Activated CD4-positive, alpha-beta memory T cell treated with anti-CD3 and anti-CD28 coated beads for 36 hours (primary cell): ENCODE measurements at regions not wholly inside any gene's neighbourhood (a gene's known extent, or its start where the extent isn't known, plus 50 kb on each side); places are given as distances from the start of the nearest gene placed in this dataset.

ENCODE experiments used
- CTCF ChIA-PET: fragments of 350-600 bp; sonication (Branson Sonifier 250); formaldehyde crosslinking; loops from one replicate; lab custom pipeline; 2021; ENCODE audit warnings: antibody characterized with exemption, inconsistent platforms; lab: Charles Lee
- POLR2A ChIA-PET: fragments of 350-600 bp; sonication (Branson Sonifier 250); formaldehyde crosslinking; loops from one replicate; lab custom pipeline; 2021; ENCODE audit warnings: antibody characterized with exemption; lab: Charles Lee
- DNase-seq: peaks from one replicate; pipeline ENCODE4 v3.0.0-alpha.2; 2020
- H3K27ac Mint-ChIP-seq: one replicate; pipeline ENCODE4 v1.8.0; 2021; ENCODE audit warnings: mixed read lengths
- H3K27me3 Mint-ChIP-seq: one replicate; pipeline ENCODE4 v1.8.0; 2021; ENCODE audit warnings: mixed read lengths
- H3K36me3 Mint-ChIP-seq: one replicate; pipeline ENCODE4 v1.8.0; 2021; ENCODE audit warnings: mixed read lengths
- H3K4me1 Mint-ChIP-seq: one replicate; pipeline ENCODE4 v1.8.0; 2021; ENCODE audit warnings: low read depth, mixed read lengths
- H3K4me3 Mint-ChIP-seq: one replicate; pipeline ENCODE4 v1.8.0; 2021; ENCODE audit warnings: mild to moderate bottlenecking, mixed read lengths
- H3K9me3 Mint-ChIP-seq: one replicate; pipeline ENCODE4 v1.8.0; 2021; ENCODE audit warnings: mixed read lengths
- intact Hi-C: fragments of 100-400 bp; cut with micrococcal nuclease; formaldehyde crosslinking; loops from one replicate; pipeline ENCODE4 v1.15.1; 2023

DNA sequence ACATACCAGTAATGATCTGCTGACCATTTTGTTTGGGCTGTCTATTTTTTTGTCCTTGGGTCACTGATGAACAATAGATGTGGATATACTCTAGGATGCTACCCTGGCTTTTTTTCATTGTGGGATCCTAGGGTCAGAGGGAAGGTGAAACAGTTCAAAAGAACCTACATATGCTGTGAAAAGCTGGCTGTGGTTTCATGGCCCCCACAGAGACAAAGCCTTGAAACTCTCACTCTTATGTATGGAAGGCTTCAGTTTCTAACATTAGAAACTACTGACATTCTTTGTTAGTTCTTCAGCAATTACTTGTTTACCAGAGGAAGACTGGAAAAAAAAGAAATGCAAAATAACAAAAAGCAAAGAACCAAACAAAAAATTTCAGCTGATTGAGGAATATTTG is 250.7 kb downstream of the FAT3 start:
- no peak for DNase-seq
- H3K9me3 Mint-ChIP-seq = no peaks in the 10 kb centered on the region
- intact Hi-C loops = no loop called here
- CTCF ChIA-PET = no interaction called here
- no peak overlapping the region for H3K27ac Mint-ChIP-seq
- POLR2A ChIA-PET = no interaction called here
- H3K27me3 Mint-ChIP-seq = no peaks in the 10 kb centered on the region
- no peaks in the 10 kb centered on the region for H3K36me3 Mint-ChIP-seq
- H3K4me1 Mint-ChIP-seq = no peaks in the 10 kb centered on the region
- no peak overlapping the region for H3K4me3 Mint-ChIP-seq

DNA sequence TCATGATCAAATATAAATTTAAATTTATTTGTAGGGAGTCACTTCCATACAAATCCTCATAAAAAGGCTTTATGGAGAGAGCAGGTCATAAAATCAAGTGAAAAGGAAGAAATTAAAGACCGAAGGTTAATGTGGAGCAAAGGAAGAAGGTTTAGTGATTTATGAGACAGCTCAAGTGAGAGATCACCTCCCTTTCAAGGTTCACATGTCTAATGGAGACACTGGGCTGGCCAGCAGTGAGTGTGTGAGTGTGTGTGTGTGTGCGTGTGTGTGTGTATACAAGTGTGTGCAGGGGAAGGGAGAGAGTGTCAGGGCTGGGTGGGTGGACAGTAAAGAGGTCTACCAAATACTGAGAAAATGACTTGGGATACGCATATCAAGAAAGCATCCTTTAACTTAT is 251.2 kb downstream of the FAT3 start:
- H3K9me3 Mint-ChIP-seq = no peaks in the 10 kb centered on the region
- no peaks in the 10 kb centered on the region for H3K27me3 Mint-ChIP-seq
- H3K36me3 Mint-ChIP-seq = no peaks in the 10 kb centered on the region
- POLR2A ChIA-PET = no interaction called here
- no peak overlapping the region for H3K27ac Mint-ChIP-seq
- H3K4me3 Mint-ChIP-seq = no peak overlapping the region
- CTCF ChIA-PET = no interaction called here
- H3K4me1 Mint-ChIP-seq = no peaks in the 10 kb centered on the region
- no peak for DNase-seq
- intact Hi-C loops = no loop called here

DNA sequence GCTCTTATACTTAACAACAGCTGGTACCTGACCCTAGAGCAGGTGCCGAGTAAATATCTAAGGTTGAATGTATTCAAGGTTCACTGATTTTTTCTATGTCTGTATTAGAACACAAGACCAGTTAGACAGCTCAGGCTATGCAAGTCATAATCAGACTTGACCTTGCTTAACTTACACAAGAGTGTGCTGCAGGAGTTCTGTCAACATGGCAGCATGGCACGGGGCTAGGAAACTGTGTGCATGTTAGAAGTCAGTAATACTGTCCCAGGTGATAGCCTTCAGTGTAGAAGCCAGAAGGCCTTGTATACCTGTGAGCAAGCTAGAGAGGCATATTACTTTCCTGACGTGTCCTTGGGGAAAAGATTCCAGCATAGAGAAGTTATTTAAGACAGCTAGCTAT is 253.1 kb downstream of the FAT3 start:
- intact Hi-C loops = no loop called here
- no peaks in the 10 kb centered on the region for H3K36me3 Mint-ChIP-seq
- POLR2A ChIA-PET = no interaction called here
- H3K4me3 Mint-ChIP-seq = no peak overlapping the region
- H3K27ac Mint-ChIP-seq = no peak overlapping the region
- DNase-seq = no peak
- CTCF ChIA-PET = no interaction called here
- no peaks in the 10 kb centered on the region for H3K9me3 Mint-ChIP-seq
- H3K27me3 Mint-ChIP-seq = no peaks in the 10 kb centered on the region
- H3K4me1 Mint-ChIP-seq = no peaks in the 10 kb centered on the region

DNA sequence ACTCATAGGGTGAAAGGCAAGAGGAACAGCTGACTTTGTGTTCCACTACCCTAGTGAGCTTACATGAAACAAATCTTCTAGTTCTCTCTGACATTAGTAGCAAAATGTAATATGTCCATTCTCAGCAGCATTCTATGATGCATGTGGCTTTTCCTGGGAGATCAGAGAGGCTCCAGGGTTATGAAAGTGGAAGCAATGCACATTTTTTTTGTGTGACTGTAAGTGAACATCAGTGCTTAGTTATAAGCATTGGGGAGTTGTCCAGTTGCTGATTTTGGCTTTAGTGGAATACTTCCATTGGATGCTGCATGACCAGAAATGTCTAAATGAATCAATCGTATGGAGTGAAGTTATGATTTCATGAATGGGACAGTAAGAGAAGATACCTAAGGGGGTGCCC is 255.9 kb downstream of the FAT3 start:
- POLR2A ChIA-PET = no interaction called here
- Mint-ChIP-seq H3K36me3 (no peaks in the 10 kb centered on the region), H3K27ac (no peak overlapping the region), H3K27me3 (no peaks in the 10 kb centered on the region), H3K9me3 (no peaks in the 10 kb centered on the region), H3K4me3 (no peak overlapping the region), H3K4me1 (no peaks in the 10 kb centered on the region)
- intact Hi-C loops = no loop called here
- CTCF ChIA-PET = no interaction called here
- DNase-seq = no peak

DNA sequence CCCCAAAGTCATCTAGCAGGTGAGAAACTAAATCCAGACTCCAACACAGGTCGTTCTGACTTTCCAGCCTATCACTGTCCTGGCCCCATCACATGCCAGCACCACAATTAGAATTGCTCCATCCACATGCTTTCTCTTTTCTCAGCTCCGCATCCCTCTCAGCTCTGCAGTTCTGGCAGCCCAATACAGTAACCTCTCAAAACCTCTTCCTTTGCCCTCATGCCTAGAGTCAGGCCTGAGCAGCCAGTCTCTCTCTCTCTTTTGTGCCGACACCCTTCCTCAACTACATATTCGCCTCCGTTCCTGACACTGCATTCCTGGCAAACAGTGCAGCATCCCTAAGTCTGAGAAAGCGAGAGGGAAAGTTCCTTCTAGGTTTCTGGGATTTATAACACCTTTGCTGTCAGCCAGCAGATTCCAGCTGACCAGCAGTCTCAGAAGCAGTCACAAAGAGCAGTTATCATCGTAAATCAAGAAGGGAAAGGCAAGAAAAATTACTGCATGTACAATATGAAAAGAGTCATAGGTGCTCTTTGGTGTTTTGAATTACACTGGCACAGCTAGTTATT is 258.0 kb downstream of the FAT3 start:
- no peak overlapping the region for H3K4me3 Mint-ChIP-seq
- POLR2A ChIA-PET = no interaction called here
- no peaks in the 10 kb centered on the region for H3K27me3 Mint-ChIP-seq
- no peaks in the 10 kb centered on the region for H3K36me3 Mint-ChIP-seq
- no peak for DNase-seq
- H3K9me3 Mint-ChIP-seq = no peaks in the 10 kb centered on the region
- H3K4me1 Mint-ChIP-seq = no peaks in the 10 kb centered on the region
- intact Hi-C loops = no loop called here
- no peak overlapping the region for H3K27ac Mint-ChIP-seq
- CTCF ChIA-PET = no interaction called here

DNA sequence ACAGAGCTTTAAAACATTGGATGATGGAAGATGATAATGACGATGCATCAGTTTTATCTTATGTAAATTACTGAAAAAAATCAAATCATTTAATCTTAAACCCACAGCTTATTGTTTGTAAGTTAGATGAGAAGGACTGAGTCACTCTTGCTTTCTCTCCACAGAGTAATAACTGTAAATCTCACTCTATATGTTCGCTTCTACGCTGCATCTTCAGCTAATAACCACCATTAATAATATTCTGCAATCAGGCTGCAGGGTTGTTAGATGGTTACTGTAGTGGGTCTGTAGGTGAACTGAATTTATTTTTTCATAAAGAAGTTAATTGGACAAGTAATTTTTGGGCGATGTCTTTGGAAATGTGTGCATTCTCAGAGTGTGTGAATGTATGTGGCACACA is 260.0 kb downstream of the FAT3 start:
- no peaks in the 10 kb centered on the region for H3K27me3 Mint-ChIP-seq
- CTCF ChIA-PET = no interaction called here
- no peak overlapping the region for H3K4me3 Mint-ChIP-seq
- H3K36me3 Mint-ChIP-seq = no peaks in the 10 kb centered on the region
- intact Hi-C loops = no loop called here
- H3K4me1 Mint-ChIP-seq = no peaks in the 10 kb centered on the region
- no peak overlapping the region for H3K27ac Mint-ChIP-seq
- POLR2A ChIA-PET = no interaction called here
- no peak for DNase-seq
- H3K9me3 Mint-ChIP-seq = no peaks in the 10 kb centered on the region

DNA sequence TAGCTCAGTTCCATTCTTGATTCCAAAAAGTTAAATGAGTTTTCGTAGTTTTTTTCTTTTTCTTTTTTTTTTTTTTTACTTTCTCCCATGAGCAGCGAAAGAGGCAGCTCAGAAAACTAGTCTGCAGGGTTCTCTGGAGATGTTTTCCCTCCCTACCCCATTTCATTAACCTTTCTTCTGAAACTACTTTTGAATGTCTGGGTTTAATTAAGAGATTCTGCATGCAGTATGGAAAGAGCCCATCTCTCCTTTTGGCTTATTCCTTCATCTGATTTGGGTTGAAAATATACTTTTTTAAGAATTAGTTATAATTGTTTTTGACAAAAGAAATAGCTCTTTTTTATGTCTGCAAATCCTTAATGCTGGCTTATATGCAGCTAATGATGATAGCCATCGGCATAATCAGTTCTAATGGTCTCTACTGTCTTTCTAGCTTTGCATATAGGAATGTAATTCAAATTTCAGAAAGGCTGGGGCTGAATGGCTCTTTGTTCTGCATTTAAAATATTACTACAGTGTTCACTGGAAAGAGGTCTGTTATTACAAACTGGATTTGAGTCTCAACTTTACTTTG is 265.3 kb downstream of the FAT3 start:
- Mint-ChIP-seq H3K27me3 (no peaks in the 10 kb centered on the region), H3K9me3 (no peaks in the 10 kb centered on the region), H3K4me1 (no peaks in the 10 kb centered on the region), H3K4me3 (no peak overlapping the region), H3K36me3 (no peaks in the 10 kb centered on the region), H3K27ac (no peak overlapping the region)
- intact Hi-C loops = no loop called here
- no peak for DNase-seq
- CTCF ChIA-PET = no interaction called here
- POLR2A ChIA-PET = no interaction called here

DNA sequence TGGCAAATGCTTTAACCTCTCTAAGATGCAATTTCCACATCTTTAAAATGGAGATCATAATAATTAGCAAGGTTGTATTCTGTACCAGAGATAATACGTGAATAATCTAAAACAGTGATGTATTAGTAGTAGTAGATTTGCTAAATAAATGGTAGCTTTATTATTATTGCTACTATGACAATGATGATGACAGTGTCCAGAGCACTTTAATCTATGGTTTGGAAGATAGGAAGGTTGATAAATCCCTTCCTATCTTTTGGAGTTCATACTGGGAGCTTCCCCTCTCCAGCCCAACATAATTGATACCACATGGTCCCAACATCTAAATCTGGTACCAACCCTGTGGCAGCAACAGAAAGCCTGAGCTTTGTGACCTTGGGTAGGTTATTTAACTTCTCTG is 267.8 kb downstream of the FAT3 start:
- DNase-seq = no peak
- intact Hi-C loops = no loop called here
- no peaks in the 10 kb centered on the region for H3K27me3 Mint-ChIP-seq
- no peaks in the 10 kb centered on the region for H3K36me3 Mint-ChIP-seq
- no peak overlapping the region for H3K27ac Mint-ChIP-seq
- H3K4me3 Mint-ChIP-seq = no peak overlapping the region
- no peaks in the 10 kb centered on the region for H3K4me1 Mint-ChIP-seq
- CTCF ChIA-PET = no interaction called here
- POLR2A ChIA-PET = no interaction called here
- no peaks in the 10 kb centered on the region for H3K9me3 Mint-ChIP-seq

DNA sequence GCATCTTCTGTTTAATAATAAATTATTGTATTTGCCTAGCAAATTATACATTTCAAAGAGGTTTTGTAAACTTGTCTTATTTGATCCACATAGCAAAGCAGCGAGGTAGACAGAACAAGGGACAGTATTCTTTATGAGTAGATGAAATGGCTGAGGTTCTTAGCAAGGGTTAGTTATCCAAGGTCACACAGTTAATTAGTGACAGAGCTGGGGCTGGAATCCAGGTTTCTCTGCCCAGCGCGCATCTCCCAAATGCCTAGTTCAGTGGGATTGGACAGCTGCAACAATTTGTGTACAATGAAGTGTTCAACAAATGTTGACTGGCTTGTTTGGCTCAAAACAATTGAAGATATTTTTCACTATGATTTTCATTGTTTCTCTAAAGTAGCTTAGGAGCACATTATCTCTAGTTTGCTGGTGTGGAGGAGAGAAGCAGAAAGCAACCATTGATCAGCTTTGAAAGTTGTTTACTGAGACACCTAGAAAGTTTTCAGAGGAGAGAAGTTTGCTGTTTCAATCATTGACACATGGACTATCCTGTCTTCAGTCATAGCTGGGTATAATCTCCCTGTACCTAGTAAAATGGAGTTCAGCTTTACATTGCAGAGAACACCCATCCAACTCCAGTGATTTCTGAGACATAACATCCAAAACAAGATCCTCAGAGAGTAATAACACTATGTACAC is 270.6 kb downstream of the FAT3 start:
- H3K9me3 Mint-ChIP-seq = no peaks in the 10 kb centered on the region
- H3K27me3 Mint-ChIP-seq = no peaks in the 10 kb centered on the region
- no peak for DNase-seq
- no peak overlapping the region for H3K4me3 Mint-ChIP-seq
- no peaks in the 10 kb centered on the region for H3K4me1 Mint-ChIP-seq
- intact Hi-C loops = no loop called here
- ChIA-PET POLR2A (no interaction called here), CTCF (no interaction called here)
- H3K36me3 Mint-ChIP-seq = no peaks in the 10 kb centered on the region
- no peak overlapping the region for H3K27ac Mint-ChIP-seq

DNA sequence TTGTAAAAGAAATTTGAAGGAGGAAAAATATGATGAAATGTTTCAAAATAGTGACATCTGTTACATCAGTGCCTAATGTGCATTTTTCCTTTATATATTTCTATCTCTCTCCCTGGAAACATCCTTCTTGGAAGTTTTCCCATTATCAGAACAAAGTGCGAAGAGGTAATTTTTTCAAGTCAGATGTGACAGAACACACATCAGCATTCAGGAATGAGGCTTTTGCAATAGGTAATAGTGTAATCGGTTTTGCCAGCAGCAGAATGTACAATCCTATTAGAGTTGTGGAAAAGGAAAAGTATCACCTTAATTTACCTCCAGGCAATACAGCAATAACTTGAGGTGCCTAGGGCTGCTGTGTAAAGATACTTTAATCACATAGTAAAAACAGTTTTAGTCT is 275.8 kb downstream of the FAT3 start:
- Mint-ChIP-seq H3K36me3 (no peaks in the 10 kb centered on the region), H3K9me3 (no peaks in the 10 kb centered on the region), H3K27me3 (no peaks in the 10 kb centered on the region), H3K4me1 (no peaks in the 10 kb centered on the region), H3K27ac (no peak overlapping the region), H3K4me3 (no peak overlapping the region)
- DNase-seq = no peak
- intact Hi-C loops = no loop called here
- ChIA-PET CTCF (no interaction called here), POLR2A (no interaction called here)

DNA sequence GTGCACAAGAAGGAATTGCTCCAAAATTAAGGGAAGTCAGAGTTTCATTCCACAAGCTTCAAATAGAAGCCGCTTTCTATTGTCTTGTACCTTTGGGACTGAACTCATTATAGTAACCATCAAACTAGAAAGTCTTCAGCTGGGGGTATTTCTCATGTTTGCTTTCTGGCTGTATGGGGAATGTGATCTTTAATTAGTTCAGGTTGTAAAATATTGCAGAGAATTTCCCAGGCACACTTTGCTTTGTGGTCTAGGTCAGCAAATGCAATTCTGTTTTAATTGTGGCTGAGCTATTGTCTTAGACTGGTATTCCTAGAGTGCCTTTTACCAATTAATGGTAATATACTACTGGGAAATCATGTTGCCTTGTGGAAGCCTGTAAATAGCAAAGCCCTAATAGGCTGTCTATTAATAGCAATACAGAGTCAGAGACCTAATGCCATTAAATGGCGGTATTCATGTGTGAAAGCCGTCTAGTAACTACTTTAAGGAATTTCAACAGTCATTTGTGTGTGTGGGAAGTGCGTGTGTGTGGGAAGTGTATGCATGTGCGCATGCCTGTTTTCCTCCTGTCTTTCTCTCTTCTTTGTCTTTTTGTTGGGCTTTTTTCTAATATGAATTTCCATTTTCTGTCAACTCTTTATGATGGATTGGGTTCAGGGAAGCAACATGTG is 276.6 kb downstream of the FAT3 start:
- H3K9me3 Mint-ChIP-seq = no peaks in the 10 kb centered on the region
- intact Hi-C loops = no loop called here
- H3K27ac Mint-ChIP-seq = no peak overlapping the region
- H3K27me3 Mint-ChIP-seq = no peaks in the 10 kb centered on the region
- ChIA-PET POLR2A (no interaction called here), CTCF (no interaction called here)
- no peaks in the 10 kb centered on the region for H3K36me3 Mint-ChIP-seq
- no peak for DNase-seq
- H3K4me1 Mint-ChIP-seq = no peaks in the 10 kb centered on the region
- no peak overlapping the region for H3K4me3 Mint-ChIP-seq

DNA sequence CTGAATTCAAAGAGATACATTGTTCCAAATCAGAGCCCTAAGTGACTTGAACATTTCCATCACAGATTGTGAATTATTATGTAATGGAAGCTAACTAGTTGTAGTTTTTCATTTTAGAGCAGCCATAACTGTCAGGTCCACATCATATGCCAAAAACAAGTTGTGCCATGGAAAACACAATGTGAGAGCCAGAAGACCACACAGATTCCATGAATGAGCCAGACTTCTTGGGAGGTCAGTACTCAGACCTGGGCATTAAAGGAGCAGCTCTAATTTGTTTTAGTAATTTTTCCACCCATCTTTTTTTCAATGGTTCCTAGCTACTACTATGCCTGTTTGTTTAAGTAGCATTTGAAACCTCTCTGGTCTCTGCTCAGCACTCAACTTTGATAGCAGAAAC is 279.4 kb downstream of the FAT3 start:
- H3K27ac Mint-ChIP-seq = no peak overlapping the region
- ChIA-PET CTCF (no interaction called here), POLR2A (no interaction called here)
- no peaks in the 10 kb centered on the region for H3K36me3 Mint-ChIP-seq
- intact Hi-C loops = no loop called here
- H3K27me3 Mint-ChIP-seq = peaks cover 2% of the 10 kb centered on the region
- no peak for DNase-seq
- H3K4me3 Mint-ChIP-seq = no peak overlapping the region
- no peaks in the 10 kb centered on the region for H3K9me3 Mint-ChIP-seq
- no peaks in the 10 kb centered on the region for H3K4me1 Mint-ChIP-seq

DNA sequence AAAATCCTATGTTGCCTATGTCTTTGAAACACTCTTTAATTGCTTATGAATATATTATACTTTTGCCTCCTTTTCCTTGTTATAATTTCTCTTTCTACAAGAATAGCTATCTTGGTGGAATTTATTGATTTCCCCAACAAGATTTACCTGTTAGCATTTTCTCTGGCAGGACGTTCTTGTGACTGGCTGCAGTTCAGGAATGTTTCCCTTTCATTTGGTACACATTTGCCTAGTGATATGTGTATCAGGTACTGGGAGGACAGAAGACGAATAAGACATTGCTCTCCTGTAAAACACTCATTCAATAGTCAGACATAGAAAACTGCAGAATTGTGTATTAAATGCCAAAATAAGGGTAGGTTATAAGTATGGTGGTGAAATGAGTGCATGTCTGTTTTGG is 279.9 kb downstream of the FAT3 start:
- Mint-ChIP-seq H3K9me3 (no peaks in the 10 kb centered on the region), H3K4me3 (no peak overlapping the region), H3K27ac (no peak overlapping the region), H3K4me1 (no peaks in the 10 kb centered on the region), H3K36me3 (no peaks in the 10 kb centered on the region), H3K27me3 (peaks cover 2% of the 10 kb centered on the region)
- DNase-seq = no peak
- ChIA-PET CTCF (no interaction called here), POLR2A (no interaction called here)
- intact Hi-C loops = no loop called here
